UCSD-AML1 (cell line): ENCODE measurements at regions not wholly inside any gene's neighbourhood (a gene's known extent, or its start where the extent isn't known, plus 50 kb on each side); places are given as distances from the start of the nearest gene placed in this dataset.

Experiments used
- DNase-seq: peaks from one replicate; lab custom pipeline; 2025; ENCODE audit not compliant: unreplicated experiment; lab: John Stamatoyannopoulos, UW

DNA sequence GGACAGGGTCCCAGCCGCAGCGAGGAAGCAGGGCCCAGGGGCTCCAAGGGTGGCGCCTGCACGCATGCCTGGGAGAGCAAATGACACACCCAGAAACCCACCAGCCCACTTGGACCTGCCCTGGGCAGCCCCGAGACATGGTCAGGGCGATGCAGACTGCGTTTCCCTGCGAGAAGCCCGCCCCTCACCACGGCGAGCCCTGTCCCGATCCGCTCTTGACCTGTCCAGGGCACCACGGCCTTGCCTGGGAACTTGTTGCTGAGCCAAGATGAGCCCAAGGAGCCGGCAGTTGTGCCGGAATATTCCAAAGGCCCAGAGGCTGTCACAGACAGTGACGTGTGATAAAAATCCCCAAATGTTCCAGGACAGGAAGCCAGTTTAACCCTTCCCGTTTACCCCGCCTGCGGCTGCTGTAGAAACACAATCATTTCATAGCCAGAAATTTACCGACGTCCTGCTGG lies 78.1 kb downstream of the SIK1 start:
- no peak for DNase-seq

DNA sequence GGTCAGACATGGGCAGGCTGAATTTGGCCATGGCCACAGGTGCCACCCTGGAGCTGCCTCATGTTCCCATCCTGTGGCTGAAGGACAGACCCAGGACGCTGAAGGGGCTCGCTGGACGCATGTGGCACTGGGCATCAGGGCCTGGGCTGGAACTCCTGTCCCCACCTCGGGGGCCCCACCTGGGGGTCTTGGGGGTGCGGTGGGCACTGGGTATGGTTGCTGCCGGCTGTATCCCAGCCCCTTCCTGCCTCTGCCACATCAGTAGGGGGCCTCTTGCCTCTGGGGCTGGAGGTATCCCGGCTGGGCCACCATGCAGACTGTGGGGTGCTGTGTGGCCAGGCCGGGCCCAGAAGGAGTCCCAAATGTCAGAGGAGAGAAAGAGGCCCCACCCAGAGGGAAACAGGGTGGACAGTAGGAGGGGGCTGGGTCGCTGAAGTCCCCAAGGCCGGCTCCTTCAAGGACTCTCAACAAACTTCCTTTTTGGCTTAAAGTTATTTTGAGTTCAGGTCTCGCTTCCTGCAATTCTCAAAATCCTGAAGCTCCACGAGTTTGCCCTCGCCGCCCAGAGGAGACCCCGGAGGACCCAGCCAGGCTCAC lies 78.7 kb downstream of the SIK1 start:
- peak; percentile 31 for DNase-seq

- no peak for DNase-seq
Observed at GRCh38 chr21:43347461-43348169, 79.3 kb downstream of the SIK1 start.

- no peak for DNase-seq
Observed at GRCh38 chr21:43346551-43346950, 80.4 kb downstream of the SIK1 start.

GRCh38 chr21:43345746-43346409 lies 81.1 kb downstream of the SIK1 start:
- peak; percentile 74 for DNase-seq

- no peak for DNase-seq
Observed at GRCh38 chr21:43345046-43345745, 81.7 kb downstream of the SIK1 start.

DNA sequence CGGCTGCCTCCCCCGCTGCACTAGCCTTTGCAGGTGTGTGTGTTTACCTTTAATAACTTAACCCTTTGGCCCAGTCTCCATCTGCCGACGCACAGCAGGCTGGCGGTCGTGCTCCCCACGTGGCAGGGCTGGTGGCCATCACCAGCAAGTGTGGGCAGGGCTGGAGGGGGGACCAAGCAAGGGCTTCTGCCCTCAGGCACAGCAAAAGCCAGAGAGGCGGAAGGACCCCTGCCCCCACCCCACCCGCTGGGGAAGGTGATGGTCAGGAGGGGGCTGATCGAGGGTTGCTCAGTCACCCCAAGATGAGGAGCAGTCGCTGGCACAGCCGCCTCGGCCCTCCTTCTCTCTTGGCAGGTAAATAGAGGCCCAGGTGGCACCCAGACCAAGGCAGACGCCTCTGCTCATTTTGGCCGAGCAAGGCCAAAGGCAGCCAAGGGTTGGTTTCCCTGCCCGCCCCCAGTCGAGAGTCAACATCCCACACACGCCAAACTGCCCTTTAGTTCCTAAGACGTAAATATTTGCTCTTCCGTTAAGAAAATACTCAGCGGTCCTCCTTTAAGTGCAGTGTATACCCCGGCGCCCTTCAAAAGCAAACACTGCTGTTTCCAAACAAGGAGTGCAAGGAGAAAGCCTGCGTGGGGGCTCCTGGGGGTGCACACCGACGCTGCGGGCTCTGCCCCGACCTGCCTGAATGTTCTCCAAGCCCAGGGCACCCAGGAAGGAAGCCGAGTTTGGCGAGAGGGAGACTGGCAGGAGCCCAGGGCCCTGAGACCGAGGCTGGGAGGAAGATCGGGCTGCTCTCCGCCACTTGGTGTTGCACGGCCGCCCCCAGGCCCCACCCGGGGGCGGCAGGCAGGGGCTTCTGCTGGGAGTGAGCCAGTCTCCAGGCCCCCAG lies 82.7 kb downstream of the SIK1 start:
- DNase-seq, result no peak

DNA sequence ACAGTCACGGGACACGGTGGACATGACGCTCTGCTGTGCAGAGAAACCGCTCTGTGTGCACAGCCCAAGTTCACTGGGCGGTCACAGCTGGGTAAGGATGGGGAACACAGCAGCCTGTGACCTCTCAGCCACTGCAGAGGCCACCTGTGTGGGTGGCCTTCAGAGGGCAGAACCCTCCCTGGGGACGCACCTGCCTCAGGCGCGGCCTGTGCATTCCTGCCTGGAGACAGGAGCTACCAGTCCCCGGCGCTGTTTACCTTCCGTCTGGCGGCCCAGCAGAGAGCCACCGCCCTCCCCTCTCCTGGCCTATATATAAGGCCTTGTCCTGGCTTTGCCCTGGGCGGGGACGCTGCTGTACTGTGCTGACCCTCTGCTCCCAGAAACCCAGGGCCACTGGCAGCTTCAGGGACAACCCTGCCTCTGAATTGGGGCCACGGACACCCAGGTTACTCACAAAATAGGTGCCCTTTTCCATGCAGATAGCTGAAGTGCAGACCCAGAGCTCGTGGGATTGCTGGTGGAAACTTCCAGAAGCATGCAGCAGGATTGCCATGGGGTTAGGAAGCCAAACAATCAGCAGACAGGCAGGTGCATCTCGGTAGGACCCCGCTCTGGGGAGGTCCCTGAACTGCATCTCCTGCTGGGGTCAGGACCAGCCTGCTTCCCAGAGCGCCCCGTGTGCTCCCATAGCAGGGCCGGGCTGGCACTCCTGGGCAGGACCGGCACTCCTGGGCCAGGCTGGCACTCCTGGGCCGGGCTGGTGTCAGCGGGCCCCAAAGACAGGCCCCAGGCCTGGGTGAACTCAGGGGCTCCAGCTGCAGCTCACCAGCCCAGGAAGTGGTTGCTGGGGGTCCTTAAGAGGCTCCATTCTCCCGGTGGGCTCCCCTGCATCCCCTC lies 83.6 kb downstream of the SIK1 start:
- DNase-seq, result no peak

- no peak for DNase-seq
Observed at GRCh38 chr21:43342301-43342881, 84.5 kb downstream of the SIK1 start.

DNA sequence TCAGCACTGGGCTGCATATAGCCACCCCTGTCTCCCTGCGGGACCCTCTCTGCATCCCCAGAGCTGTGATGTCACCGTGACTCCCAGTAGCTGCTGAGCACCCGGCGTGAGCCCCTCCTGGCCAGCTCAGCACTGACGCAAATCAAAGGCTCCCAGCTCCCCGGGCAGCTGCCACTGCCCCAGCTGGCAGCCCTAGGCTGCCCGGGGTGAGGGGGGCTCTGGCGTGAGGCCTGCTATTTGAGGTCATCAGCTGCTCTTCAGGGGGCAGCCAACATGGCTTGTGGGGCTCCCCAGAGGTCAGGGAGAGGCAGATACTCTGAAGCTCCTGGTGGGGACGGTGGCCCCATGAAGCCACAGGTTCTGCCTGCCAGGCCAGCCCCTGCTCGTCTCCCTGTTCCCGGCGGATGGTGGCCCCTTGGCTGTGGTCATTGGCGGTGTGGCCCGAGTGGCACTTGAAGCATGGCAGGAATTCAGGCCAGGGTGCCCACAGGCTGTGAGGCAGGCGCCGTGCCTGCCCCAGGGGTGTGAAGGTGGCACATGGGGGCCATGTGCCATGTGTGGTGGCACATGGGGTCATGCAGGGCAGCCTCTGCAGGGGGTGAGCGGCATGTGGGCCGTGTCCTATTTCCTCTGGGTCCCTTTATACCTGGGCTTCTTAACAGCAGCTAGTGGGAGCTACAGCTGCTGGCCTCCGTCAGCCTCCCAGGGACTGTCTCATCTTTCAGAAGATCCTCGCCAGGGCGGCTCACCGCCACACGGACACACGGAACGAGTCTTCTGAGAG lies 85.4 kb downstream of the SIK1 start:
- DNase-seq, result no peak

- DNase-seq, result no peak
Observed at GRCh38 chr21:43340491-43341377, 86.2 kb downstream of the SIK1 start.

GRCh38 chr21:43339668-43340067 lies 87.3 kb downstream of the SIK1 start:
- DNase-seq, result no peak

DNA sequence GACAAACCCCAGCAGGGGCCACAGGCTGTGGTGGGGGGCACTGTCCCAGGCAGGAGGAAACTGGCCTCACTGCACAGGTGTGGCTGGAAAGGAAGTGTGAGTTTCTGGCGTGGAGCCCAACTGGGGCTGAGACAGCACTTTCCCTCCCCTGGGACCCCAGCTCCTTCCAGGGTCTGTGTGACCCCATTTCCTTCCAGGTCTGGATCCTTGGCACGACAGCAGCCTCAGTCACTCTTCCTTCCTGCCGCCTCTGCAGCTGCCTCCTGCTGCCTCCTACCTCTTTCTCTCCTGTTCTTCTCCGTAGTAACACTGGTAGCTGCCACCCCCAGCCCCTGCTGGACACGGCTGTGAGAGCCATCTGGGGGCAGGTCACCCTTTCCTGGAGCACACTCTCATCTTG lies 88.0 kb downstream of the SIK1 start:
- peak; percentile 50 for DNase-seq

GRCh38 chr21:43337901-43338655 lies 88.9 kb downstream of the SIK1 start:
- no peak for DNase-seq

DNA sequence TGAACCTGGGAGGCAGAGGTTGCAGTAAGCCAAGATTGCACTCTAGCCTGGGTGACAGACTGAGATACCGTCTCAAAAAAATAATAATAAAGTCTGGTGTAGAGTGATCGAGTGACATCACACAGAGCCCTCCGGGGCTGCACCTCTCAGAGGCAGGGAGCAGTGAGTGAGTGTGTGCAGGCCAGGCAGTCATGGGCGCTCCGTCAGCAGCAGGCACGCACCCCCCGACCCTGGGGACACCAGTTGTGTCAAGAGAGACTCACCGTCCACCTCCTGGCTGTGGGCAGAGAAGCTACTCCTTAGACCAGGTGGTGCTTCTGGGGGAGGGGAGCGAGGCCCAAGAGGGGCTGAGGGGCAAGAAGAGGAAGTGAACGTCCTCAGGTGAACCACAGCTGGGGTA lies 91.8 kb downstream of the SIK1 start:
- no peak for DNase-seq

DNA sequence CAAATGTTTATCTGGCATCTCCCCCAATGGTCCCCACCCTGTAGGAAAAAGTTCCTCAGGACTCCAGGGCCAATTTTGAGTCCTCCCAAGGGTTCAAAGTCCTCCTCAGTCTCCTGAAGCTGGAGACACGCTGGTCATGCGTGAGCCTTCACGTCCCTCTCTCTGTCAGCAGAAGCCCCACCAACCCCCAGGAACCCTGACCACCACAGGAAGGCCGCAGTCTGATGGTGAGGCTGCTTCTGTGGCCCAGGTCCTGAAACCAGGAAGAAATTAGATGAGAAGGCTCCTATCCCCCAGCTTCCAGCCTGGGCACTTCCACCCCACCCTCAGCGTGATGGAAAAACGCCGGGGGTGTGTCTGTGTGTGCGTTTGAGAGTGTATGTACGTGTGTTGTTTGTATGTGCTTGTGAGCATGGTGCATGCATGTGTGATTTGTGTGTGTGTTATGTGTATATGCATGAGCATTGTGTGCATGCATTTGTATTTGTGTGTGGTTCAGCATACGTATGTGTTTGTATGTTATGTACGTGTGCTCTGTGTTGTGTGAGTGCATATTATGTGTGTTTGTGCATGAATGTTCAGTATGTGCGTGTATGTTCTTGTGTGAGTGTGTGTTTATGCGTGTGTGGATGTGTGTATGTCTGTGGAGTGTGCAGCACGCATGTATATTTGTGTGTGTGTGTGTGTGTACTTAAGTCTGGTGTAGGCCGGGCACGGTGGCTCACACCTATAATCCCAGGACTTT lies 92.5 kb downstream of the SIK1 start:
- DNase-seq, result no peak
